ENCODE measurements at regions not wholly inside any gene's neighbourhood (a gene's known extent, or its start where the extent isn't known, plus 50 kb on each side); places are given as distances from the start of the nearest gene placed in this dataset.

DNA sequence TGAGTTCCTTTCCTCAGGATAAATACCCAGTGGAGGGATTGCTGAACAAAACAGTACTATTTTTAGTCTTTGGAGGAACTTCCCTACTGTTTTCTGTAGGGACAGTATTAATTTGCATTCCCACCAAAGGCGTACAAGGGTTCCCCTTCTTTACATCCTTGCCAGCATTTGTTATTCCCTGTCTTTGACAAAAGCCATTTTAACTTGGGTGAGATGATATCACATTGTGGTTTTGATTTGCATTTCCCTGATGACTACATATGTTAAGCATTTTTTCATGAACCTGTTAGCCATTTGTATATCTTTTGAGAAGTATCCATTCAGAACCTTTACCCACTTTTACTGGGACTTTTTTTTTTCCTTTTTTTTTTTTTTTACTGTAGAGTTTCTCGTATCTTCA lies 126.2 kb upstream of the ANXA10 start:
- Histone ChIP-seq H3K27me3 (no peaks in the 10 kb centered on the region), H3K4me3 (no peak overlapping the region), H3K4me1 (replicated peaks in 1 of 2) (no peaks in the 10 kb centered on the region), H3K36me3 (replicated peaks in 1 of 2) (no peaks in the 10 kb centered on the region), H3K9me3 (replicated peaks in 1 of 3) (no peaks in the 10 kb centered on the region), H3K27ac (no peak overlapping the region)
- intact Hi-C loops (cut with DNase I), result no loop called here
- WGBS, 4 donors, result 73 to 89% (median 80%) methylated on average over 2 of the region's 2 CpGs
- TF ChIP-seq, protein P1, sequence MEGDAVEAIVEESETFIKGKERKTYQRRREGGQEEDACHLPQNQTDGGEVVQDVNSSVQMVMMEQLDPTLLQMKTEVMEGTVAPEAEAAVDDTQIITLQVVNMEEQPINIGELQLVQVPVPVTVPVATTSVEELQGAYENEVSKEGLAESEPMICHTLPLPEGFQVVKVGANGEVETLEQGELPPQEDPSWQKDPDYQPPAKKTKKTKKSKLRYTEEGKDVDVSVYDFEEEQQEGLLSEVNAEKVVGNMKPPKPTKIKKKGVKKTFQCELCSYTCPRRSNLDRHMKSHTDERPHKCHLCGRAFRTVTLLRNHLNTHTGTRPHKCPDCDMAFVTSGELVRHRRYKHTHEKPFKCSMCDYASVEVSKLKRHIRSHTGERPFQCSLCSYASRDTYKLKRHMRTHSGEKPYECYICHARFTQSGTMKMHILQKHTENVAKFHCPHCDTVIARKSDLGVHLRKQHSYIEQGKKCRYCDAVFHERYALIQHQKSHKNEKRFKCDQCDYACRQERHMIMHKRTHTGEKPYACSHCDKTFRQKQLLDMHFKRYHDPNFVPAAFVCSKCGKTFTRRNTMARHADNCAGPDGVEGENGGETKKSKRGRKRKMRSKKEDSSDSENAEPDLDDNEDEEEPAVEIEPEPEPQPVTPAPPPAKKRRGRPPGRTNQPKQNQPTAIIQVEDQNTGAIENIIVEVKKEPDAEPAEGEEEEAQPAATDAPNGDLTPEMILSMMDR (IDR thresholded peaks at IDR 0.05), result no peak
- TF ChIP-seq POLR2A (IDR thresholded peaks at IDR 0.05), result no peak
- DNase-seq, result no peak

DNA sequence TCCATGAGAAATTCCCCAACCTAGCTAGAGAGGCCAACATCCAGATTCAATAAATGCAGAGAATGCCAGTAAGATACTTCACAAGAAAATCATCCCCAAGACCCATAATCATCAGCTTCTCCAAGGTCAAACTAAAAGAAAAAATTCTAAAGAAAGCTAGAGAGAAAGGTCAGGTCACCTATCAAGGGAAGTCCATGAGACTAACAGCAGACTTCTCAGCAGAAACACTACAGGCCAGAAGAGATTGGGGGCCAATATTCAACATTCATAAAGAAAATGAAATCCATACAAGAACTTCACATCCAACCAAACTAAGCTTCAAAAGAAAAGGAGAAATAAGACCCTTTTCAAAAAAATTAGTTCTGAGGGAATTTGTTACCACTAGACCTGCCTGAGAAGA lies 118.8 kb upstream of the ANXA10 start:
- no peaks in the 10 kb centered on the region for H3K9me3 ChIP-seq (replicated peaks in 1 of 3)
- intact Hi-C loops (cut with DNase I), result no loop called here
- no peak overlapping the region for H3K4me3 ChIP-seq
- no peaks in the 10 kb centered on the region for H3K36me3 ChIP-seq (replicated peaks in 1 of 2)
- TF ChIP-seq POLR2A (IDR thresholded peaks at IDR 0.05), result no peak
- TF ChIP-seq, protein P1 (IDR thresholded peaks at IDR 0.05), result no peak
- DNase-seq, result no peak
- no peaks in the 10 kb centered on the region for H3K27me3 ChIP-seq
- H3K27ac ChIP-seq, result no peak overlapping the region
- H3K4me1 ChIP-seq (replicated peaks in 1 of 2), result no peaks in the 10 kb centered on the region

- H3K27me3 ChIP-seq, result no peaks in the 10 kb centered on the region
- no peak for TF ChIP-seq POLR2A (IDR thresholded peaks at IDR 0.05)
- TF ChIP-seq, protein P1 (IDR thresholded peaks at IDR 0.05), result no peak
- DNase-seq, result no peak
- H3K27ac ChIP-seq, result no peak overlapping the region
- no peak overlapping the region for H3K4me3 ChIP-seq
- intact Hi-C loops (cut with DNase I), result no loop called here
- H3K4me1 ChIP-seq (replicated peaks in 1 of 2), result no peaks in the 10 kb centered on the region
- H3K36me3 ChIP-seq (replicated peaks in 1 of 2), result no peaks in the 10 kb centered on the region
- no peaks in the 10 kb centered on the region for H3K9me3 ChIP-seq (replicated peaks in 1 of 3)
Observed at GRCh38 chr4:167985565-167985964, 106.8 kb upstream of the ANXA10 start.

GRCh38 chr4:167986044-167986443 lies 106.3 kb upstream of the ANXA10 start:
- H3K27ac ChIP-seq, result no peak overlapping the region
- H3K4me1 ChIP-seq (replicated peaks in 1 of 2), result no peaks in the 10 kb centered on the region
- 56 to 93% (median 83%) methylated on average over 3 of the region's 3 CpGs; no CpG with 5 or more reads in 1 of the 4 donors for WGBS, 4 donors
- intact Hi-C loops (cut with DNase I), result no loop called here
- no peaks in the 10 kb centered on the region for H3K9me3 ChIP-seq (replicated peaks in 1 of 3)
- TF ChIP-seq POLR2A (IDR thresholded peaks at IDR 0.05), result no peak
- TF ChIP-seq, protein P1 (IDR thresholded peaks at IDR 0.05), result no peak
- H3K27me3 ChIP-seq, result no peaks in the 10 kb centered on the region
- DNase-seq, result no peak
- H3K4me3 ChIP-seq, result no peak overlapping the region
- no peaks in the 10 kb centered on the region for H3K36me3 ChIP-seq (replicated peaks in 1 of 2)

Measured in adrenal gland (tissue), 9 donors.